GM21576 (cell line): ENCODE measurements at regions not wholly inside any gene's neighbourhood (a gene's known extent, or its start where the extent isn't known, plus 50 kb on each side); places are given as distances from the start of the nearest gene placed in this dataset.
A peak's percentile ranks its signal among the peaks of the same experiment; 100 is the strongest.

Experiments
- ATAC-seq: cut with Tn5 transposase; IDR thresholded peaks from one replicate; pipeline ENCODE4 v1.9.1; 2021; ENCODE audit warnings: mild to moderate bottlenecking, moderate library complexity; ENCODE audit not compliant: unreplicated experiment

- ATAC-seq: no peak
Observed at GRCh38 chr6:105509506-105510331, 106.8 kb upstream of the PREP start.

- no peak for ATAC-seq
Observed at GRCh38 chr6:105507811-105508210, 104.9 kb upstream of the PREP start.

- no peak for ATAC-seq
Observed at GRCh38 chr6:105504706-105505105, 101.8 kb upstream of the PREP start.

DNA sequence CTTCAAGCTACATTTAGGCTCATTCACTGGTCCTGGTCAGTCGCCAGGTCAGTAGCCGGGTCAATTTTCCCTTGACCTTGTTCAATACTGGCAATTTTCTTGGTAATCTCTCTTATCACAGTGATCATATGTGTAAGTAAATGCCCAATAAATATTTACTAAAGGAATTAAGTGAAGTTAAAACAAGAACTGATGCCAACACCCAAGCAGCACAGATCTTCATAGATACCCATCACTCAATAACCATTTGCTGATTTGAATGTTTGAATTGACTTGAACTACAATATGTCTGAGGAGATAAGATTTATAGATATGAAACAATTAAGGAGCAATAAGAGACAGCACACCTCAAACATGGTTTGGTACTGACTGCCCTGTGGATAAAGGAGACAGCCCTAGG lies 100.8 kb upstream of the PREP start:
- no peak for ATAC-seq

DNA sequence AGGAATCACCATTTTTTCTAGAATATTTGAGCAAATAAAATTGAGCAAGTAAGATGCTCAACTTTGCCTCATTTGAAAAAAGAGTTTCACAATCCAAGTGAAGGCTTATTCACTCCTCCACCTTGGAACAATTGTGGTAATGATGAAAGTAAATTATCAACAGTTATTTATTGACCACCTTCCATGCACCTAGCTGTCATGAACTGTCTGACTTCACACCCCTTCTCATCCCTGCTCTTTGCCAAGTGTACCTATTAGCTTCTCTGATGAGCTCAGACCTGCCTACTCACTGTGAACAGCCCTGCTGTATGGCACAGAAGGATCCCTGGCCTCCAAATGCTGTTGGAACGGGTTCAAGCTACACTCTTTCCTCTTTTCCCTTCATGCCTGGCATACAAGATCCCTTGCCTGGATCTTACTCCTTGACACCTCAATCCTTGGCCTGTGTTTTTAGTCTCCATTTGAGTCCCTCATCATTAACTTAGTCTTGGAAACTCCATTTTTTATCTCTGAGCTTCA lies 99.0 kb upstream of the PREP start:
- ATAC-seq: no peak

DNA sequence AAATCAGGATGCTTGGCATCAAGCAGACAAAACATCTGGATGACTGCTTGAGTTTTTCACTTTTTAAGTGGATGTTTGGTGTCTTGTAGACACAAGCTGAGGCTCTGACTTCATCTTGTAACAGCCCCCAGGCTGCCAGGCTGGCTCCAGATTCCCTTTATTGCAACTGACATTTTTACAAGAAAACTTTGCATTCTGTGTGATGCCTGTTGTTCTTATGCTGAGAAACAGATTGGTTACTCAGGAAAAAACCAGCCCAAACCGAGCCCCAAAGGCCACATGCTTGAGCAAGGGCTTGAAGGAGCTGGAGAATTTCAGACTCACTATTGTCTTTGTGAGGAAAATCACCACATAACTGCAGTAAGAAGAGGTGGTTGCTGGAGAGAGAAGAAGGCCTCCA lies 98.4 kb upstream of the PREP start:
- ATAC-seq: no peak

GRCh38 chr6:105500693-105501092 lies 97.8 kb upstream of the PREP start:
- no peak for ATAC-seq

- no peak for ATAC-seq
Observed at GRCh38 chr6:105499931-105500330, 97.0 kb upstream of the PREP start.

DNA sequence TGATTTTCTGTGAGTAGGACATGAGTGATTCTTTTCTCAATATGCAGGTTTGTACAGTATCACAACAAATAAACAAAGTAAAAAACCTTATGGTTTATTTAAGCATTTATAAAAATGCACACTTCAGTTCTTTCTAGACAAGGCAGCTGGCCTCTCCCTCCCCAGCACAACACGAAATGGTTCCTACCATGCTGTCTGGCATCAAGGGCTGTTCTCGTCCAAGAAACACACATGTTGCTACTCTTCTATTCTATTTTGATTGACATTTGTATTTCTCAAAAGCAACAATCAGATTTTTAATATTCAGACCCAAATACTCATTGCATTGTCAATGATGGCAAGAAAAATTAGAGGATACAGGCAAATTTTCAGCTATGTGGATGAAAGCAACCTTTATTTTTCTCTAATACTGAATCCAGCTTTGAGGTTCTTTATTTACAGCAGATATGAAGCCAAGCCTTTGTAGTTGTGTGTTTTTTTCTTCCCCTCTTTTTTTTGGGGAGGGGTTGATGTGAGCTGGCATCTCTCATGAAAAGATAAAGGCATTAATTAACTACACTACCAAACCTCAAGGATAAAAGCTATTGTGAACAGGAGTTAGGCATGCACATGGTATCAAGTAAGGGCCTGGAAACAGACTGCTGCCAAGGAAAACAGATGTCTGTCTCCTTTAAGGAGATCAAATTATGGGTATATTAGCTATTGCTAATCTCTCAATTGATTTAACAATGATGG lies 96.4 kb upstream of the PREP start:
- ATAC-seq: no peak

DNA sequence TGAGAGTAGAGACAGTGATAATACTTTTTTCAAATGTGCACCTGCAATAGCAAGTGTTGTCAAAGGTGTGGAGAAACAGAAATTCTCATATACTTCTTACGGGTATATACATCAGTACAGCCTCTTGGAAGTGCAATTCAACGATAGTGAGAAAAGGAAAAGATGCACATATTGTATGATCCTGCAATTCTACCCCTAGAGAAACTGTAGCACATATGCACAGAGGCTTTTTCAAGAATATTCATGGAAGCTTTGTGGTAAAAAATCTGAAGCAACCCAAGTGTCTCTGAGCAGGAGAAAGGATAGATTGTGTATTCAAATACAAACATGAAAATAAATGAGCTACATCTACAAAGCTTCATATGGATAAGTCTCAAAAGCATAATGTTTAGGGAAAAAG lies 94.7 kb upstream of the PREP start:
- ATAC-seq: no peak

- ATAC-seq: peak; percentile 43
Observed at GRCh38 chr6:105495515-105495914, 92.6 kb upstream of the PREP start.

DNA sequence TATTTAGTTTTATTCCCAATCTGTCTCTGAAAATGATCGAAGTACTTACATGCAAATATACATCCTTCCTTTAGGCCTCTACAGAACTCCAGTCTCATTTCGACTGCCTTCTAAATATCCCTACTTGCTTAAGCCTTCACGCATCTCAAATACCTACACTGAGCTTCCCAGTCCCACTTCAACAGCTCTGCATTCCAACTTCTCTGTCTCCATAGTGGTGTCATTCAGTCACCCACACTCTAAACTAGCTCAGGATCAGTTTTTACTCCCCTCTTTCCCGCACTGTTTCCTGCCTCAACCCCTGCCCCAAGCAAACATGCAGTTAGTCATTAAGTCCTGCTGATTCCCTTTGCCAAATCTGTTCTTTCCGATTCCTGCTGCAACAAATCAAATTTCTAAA lies 91.8 kb upstream of the PREP start:
- ATAC-seq: no peak

DNA sequence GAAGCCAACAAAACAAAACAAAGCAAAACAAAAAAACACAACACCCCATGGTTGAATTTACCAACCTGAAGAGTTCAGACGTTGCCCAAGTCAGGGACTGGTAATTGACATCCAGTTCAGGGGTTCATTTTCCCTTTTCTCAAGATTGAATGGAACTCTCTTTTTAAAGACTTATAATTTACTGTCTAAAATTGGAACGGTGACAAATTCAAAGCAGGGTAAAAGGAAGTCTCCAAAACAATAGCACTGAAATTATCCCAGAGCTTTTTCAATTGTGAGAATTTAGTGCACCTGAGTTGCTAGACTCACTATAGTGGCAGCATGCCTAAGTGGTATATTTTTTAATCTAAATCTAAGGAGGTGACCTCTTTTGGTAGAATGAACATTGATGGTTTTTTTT lies 90.9 kb upstream of the PREP start:
- peak; percentile 17 for ATAC-seq

DNA sequence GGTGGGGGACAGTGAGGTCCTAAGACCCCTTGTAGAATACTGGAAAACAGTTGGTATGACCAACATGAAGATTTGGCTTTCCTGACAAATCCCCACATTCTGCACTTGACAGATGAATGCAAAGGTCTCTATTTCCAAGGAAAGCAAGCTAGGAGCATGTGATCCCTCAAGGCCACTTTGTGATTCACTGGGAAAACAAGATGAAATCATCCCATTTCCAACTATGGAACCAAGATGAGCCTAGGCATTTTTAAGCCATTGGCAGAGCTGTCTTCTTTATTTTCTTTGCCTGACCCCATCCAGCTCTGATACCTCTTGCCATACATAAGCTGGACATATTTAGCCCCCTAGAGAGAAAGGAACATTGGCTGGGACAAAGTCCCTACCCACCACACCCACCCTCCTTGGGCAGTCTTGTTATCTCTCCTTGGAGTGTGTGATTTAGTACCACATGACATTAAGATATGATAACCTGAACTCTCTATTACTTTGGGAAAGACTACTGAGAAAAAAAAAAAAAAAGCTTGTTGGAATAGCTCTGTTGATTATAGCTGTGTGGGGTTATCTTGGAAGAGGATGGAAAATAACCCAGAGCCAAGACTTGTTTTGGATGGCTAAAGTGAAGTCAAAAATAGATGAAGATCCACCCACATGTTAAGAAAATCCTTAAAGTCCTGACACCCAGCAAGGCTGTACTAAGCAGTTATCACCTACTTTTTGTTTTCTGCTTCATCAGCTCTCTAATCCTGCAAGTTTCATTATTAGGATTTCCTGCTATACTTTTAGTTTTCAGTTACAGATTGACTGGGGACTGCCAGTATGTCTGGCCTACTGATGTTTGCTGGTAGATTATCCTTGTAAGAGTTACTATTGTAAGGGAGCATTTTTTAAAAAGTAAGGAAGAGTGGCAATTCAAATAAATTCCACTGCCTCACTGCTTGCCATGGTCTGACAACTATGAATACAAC lies 90.1 kb upstream of the PREP start:
- peak; percentile 76 for ATAC-seq

DNA sequence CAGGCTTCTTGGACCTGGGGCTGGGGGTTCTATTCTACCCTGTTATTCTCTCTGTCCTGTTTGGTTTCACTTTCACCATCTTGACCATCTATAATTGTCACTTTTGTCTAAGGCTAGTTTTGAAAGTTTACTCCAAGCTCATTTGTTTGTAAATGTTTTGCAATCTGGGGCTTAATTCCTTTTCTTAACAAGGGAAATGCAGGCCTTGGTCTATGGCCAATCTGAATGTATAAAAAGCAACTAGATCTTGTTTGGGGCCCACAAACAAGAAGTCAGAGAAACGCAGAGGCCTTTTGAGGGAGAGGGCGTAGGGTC lies 86.3 kb upstream of the PREP start:
- ATAC-seq: no peak

DNA sequence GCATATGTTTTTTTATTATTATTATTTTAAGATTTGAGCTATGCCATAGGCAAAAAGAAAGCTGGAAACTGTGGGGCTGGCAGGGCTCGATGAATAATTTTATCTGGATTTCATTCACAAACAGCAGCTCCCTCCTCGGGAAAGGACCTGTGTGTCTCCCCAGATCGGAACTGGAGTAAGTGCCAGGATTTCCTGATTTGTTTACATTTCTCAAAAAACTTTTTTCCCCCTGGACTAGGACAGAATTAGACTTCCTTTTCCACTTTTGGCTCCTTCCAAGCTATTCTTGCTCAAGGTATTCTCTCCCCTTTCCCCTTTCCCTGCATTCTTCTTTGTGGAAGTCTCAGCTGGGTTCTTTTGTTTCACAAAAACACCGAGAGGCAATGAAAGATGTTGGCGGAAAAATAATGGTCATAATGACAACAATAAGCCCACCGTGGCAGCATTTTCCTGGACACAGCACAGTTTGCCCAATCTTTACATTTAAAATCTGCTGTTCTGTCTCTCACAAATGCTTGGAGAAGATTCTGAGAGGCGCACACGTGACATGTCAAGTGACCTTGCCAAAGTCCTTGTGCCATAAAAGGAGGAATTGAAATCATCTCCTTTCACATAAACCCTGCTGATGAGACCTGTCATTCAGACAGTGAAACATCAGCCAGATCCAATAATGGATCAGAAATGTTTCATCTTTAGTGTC lies 85.8 kb upstream of the PREP start:
- no peak for ATAC-seq

- no peak for ATAC-seq
Observed at GRCh38 chr6:105487040-105487790, 84.3 kb upstream of the PREP start.

GRCh38 chr6:105485456-105485855 lies 82.6 kb upstream of the PREP start:
- ATAC-seq: peak; percentile 59

DNA sequence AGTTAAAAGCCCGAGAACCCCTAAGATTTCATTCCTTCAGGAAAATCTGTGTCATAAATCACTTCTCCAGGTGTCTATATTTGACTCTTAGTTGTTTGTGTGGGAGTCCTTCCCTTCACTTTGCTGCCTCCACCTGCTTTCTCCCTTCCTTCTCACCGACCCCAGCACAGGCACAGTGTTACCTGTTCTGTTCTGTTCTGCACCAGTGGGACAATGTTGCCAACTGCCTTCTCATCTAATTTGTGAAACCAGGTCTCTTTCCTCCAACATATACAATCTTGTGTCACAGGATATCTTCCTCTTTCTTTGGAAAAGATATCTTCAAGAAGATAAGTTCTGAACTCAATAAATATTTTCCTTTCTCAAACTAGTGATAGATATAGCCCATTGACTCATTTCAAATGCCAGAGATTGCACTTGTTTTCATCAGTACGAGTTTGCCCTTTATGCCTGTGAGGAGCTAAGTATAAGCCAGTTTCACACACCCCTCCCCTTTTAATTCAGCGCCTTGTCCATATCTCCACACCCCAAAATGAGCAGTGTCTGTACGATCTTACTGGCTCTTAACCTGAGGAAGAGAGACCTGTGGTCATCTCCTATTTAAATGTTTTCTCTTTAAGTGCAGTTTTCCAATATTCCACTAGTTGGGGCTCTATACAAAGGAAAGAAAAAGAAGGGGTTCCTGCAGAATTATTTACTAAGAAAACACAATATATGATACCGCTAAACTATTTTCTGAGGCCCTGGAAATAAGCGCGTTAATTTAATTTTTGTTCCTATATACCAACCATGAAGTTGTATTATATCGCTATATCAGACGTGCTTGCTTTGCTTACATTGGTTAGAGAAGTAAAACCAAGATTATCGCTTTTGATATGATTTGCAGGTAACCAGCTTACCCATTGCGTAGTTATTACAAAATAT lies 81.6 kb upstream of the PREP start:
- peak; percentile 45 for ATAC-seq
